ENCODE measurements at regions not wholly inside any gene's neighbourhood (a gene's known extent, or its start where the extent isn't known, plus 50 kb on each side); places are given as distances from the start of the nearest gene placed in this dataset.
A peak's percentile ranks its signal among the peaks of the same experiment; 100 is the strongest.

GRCh38 chr10:117448802-117449201, 73.6 kb upstream of the PDZD8 start:
- Mint-ChIP-seq H3K36me3 (ENCODE audit: low read depth) (no peaks in the 10 kb centered on the region), H3K4me1 (peaks cover 17% of the 10 kb centered on the region), H3K27me3 (ENCODE audit: low read depth) (peaks cover 14% of the 10 kb centered on the region), H3K27ac (peak overlapping the region in 1 of 3 experiments; percentile 53), H3K9me3 (peaks cover 20% of the 10 kb centered on the region), H3K4me3 (no peak overlapping the region)
- TF ChIP-seq CTCF (IDR thresholded peaks at IDR 0.05; ENCODE audit: unreplicated experiment in 3 of 3), result no peak

GRCh38 chr10:117445992-117446391, 70.8 kb upstream of the PDZD8 start:
- TF ChIP-seq CTCF (IDR thresholded peaks at IDR 0.05; ENCODE audit: unreplicated experiment in 3 of 3), result no peak
- H3K4me1 Mint-ChIP-seq, result peaks cover 16% of the 10 kb centered on the region
- no peak overlapping the region for H3K4me3 Mint-ChIP-seq
- H3K36me3 Mint-ChIP-seq (ENCODE audit: low read depth), result no peaks in the 10 kb centered on the region
- H3K27ac Mint-ChIP-seq, result no peak overlapping the region
- peaks cover 9% of the 10 kb centered on the region for H3K9me3 Mint-ChIP-seq
- peaks cover 24% of the 10 kb centered on the region for H3K27me3 Mint-ChIP-seq (ENCODE audit: low read depth)

GRCh38 chr10:117444497-117445040, 69.3 kb upstream of the PDZD8 start:
- peaks cover 25% of the 10 kb centered on the region for H3K27me3 Mint-ChIP-seq (ENCODE audit: low read depth)
- no peak overlapping the region for H3K4me3 Mint-ChIP-seq
- H3K4me1 Mint-ChIP-seq, result peaks cover 10% of the 10 kb centered on the region
- H3K9me3 Mint-ChIP-seq, result peaks cover 9% of the 10 kb centered on the region
- H3K27ac Mint-ChIP-seq, result no peak overlapping the region
- no peak for TF ChIP-seq CTCF (IDR thresholded peaks at IDR 0.05; ENCODE audit: unreplicated experiment in 3 of 3)
- H3K36me3 Mint-ChIP-seq (ENCODE audit: low read depth), result no peaks in the 10 kb centered on the region

- no peak for TF ChIP-seq CTCF (IDR thresholded peaks at IDR 0.05; ENCODE audit: unreplicated experiment in 3 of 3)
- H3K4me3 Mint-ChIP-seq, result no peak overlapping the region
These were observed 68.4 kb upstream of the PDZD8 start for GRCh38 chr10:117443686-117444041.

GRCh38 chr10:117442944-117443685, 67.9 kb upstream of the PDZD8 start:
- Mint-ChIP-seq H3K4me1 (peaks cover 1% of the 10 kb centered on the region), H3K36me3 (ENCODE audit: low read depth) (no peaks in the 10 kb centered on the region), H3K9me3 (peaks cover 9% of the 10 kb centered on the region), H3K27ac (no peak overlapping the region), H3K27me3 (ENCODE audit: low read depth) (peaks cover 29% of the 10 kb centered on the region), H3K4me3 (peak overlapping the region in 2 of 3 experiments; percentile 24 to 27)
- peak; percentile 85 to 88 (median 86) for TF ChIP-seq CTCF (IDR thresholded peaks at IDR 0.05; ENCODE audit: unreplicated experiment in 3 of 3)

More at GRCh38 chr10:117443686-117444041, 68.4 kb upstream of the PDZD8 start:
- H3K27me3 Mint-ChIP-seq (ENCODE audit: low read depth), result peaks cover 29% of the 10 kb centered on the region
- H3K27ac Mint-ChIP-seq, result no peak overlapping the region
- peaks cover 7% of the 10 kb centered on the region for H3K4me1 Mint-ChIP-seq
- no peaks in the 10 kb centered on the region for H3K36me3 Mint-ChIP-seq (ENCODE audit: low read depth)
- peaks cover 9% of the 10 kb centered on the region for H3K9me3 Mint-ChIP-seq

- Mint-ChIP-seq H3K9me3 (peaks cover 9% of the 10 kb centered on the region), H3K36me3 (ENCODE audit: low read depth) (no peaks in the 10 kb centered on the region), H3K4me3 (no peak overlapping the region), H3K27me3 (ENCODE audit: low read depth) (peaks cover 29% of the 10 kb centered on the region), H3K4me1 (no peaks in the 10 kb centered on the region), H3K27ac (peak overlapping the region in 1 of 3 experiments; percentile 33)
- TF ChIP-seq CTCF (IDR thresholded peaks at IDR 0.05; ENCODE audit: unreplicated experiment in 3 of 3), result no peak
These were observed 67.3 kb upstream of the PDZD8 start for GRCh38 chr10:117442521-117442920.

All from nephron (organoid).